PFSK-1 (cell line): ENCODE measurements at regions not wholly inside any gene's neighbourhood (a gene's known extent, or its start where the extent isn't known, plus 50 kb on each side); places are given as distances from the start of the nearest gene placed in this dataset.

Experiments
- POLR2AphosphoS5 ChIP-seq: IDR thresholded peaks from 2 replicates; pipeline ENCODE4 v1.6.1; 2012; ENCODE audit warnings: low read depth, mild to moderate bottlenecking, control low read depth, low read length, moderate library complexity
- TAF1 ChIP-seq: IDR thresholded peaks from 2 replicates; pipeline ENCODE4 v1.6.1; 2012; ENCODE audit warnings: low read length, control low read depth, borderline replicate concordance; ENCODE audit not compliant: insufficient read depth

GRCh38 chr4:156656896-156657295 lies 314.7 kb downstream of the PDGFC start:
- TF ChIP-seq TAF1, result no peak
- TF ChIP-seq POLR2AphosphoS5, result no peak
